Endothelial cell of umbilical vein (primary cell): ENCODE measurements at regions not wholly inside any gene's neighbourhood (a gene's known extent, or its start where the extent isn't known, plus 50 kb on each side); places are given as distances from the start of the nearest gene placed in this dataset.

Source experiments
- EZH2 ChIP-seq: IDR thresholded peaks from 2 replicates; pipeline ENCODE4 v1.6.1; 2012; ENCODE audit warnings: borderline replicate concordance, low read depth, mild to moderate bottlenecking, moderate library complexity, low read length, inconsistent platforms; ENCODE audit not compliant: severe bottlenecking
- MAX ChIP-seq: IDR thresholded peaks from 2 replicates; pipeline ENCODE4 v1.6.1; 2011; ENCODE audit not compliant: insufficient read depth, insufficient read length
- POLR2A ChIP-seq: IDR thresholded peaks from 2 replicates; pipeline ENCODE4 v1.6.1; 2012; ENCODE audit warnings: low read depth, mild to moderate bottlenecking, control low read depth, low read length

GRCh38 chr3:81394651-81395524, 366.6 kb downstream of the GBE1 start:
- TF ChIP-seq EZH2 (no peak), MAX (no peak), POLR2A (no peak)
